GM23248 (cell line): ENCODE measurements at regions not wholly inside any gene's neighbourhood (a gene's known extent, or its start where the extent isn't known, plus 50 kb on each side); places are given as distances from the start of the nearest gene placed in this dataset.

Source experiments
- DNase-seq: peaks from one replicate; pipeline ENCODE4 v3.0.0-alpha.2; 2015
- H2AFZ ChIP-seq: fragments of 200-600 bp; sonication (generic); 2 replicates; pipeline ENCODE4 v1.6.1; 2016; ENCODE audit warnings: antibody characterized with exemption
- H3F3A ChIP-seq: fragments of 200-600 bp; sonication (generic); 2 replicates; pipeline ENCODE4 v1.6.1; 2016; ENCODE audit warnings: mild to moderate bottlenecking, antibody characterized with exemption, mixed run types; ENCODE audit not compliant: insufficient read depth
- H3K27ac ChIP-seq: fragments of 200-600 bp; sonication (generic); 2 replicates; pipeline ENCODE4 v1.5.1; 2016; ENCODE audit warnings: mild to moderate bottlenecking
- H3K27me3 ChIP-seq: fragments of 200-600 bp; sonication (generic); replicated peaks from 2 replicates; pipeline ENCODE4 v1.6.1; 2016; ENCODE audit warnings: mild to moderate bottlenecking; ENCODE audit not compliant: insufficient read depth
- H3K36me3 ChIP-seq: fragments of 200-600 bp; sonication (generic); 2 replicates; pipeline ENCODE4 v1.6.1; 2016; ENCODE audit warnings: low read depth, mild to moderate bottlenecking
- H3K4me1 ChIP-seq: fragments of 200-600 bp; sonication (generic); 2 replicates; pipeline ENCODE4 v1.6.1; 2016; ENCODE audit warnings: mild to moderate bottlenecking; ENCODE audit not compliant: insufficient read depth
- H3K4me2 ChIP-seq: fragments of 200-600 bp; sonication (generic); one replicate; pipeline ENCODE4 v1.6.1; 2016; ENCODE audit warnings: mild to moderate bottlenecking; ENCODE audit not compliant: unreplicated experiment
- H3K4me3 ChIP-seq: fragments of 200-600 bp; sonication (generic); 2 replicates; pipeline ENCODE4 v1.5.1; 2016; ENCODE audit warnings: mild to moderate bottlenecking
- H3K79me2 ChIP-seq: fragments of 200-600 bp; sonication (generic); 2 replicates; pipeline ENCODE4 v1.6.1; 2016; ENCODE audit warnings: mild to moderate bottlenecking; ENCODE audit not compliant: insufficient read depth
- H3K9ac ChIP-seq: fragments of 200-600 bp; sonication (generic); 2 replicates; pipeline ENCODE4 v1.6.1; 2016; ENCODE audit warnings: mild to moderate bottlenecking
- H3K9me2 ChIP-seq: fragments of 200-600 bp; sonication (generic); 2 replicates; pipeline ENCODE4 v1.6.1; 2016; ENCODE audit warnings: mixed run types, mild to moderate bottlenecking, moderate library complexity; ENCODE audit not compliant: insufficient read depth
- H3K9me3 ChIP-seq: fragments of 200-600 bp; sonication (generic); one replicate; pipeline ENCODE4 v1.6.1; 2017; ENCODE audit warnings: low read depth
- H4K20me1 ChIP-seq: fragments of 200-600 bp; sonication (generic); 2 replicates; pipeline ENCODE4 v1.6.0; 2016; ENCODE audit not compliant: insufficient read depth
- EZH2 ChIP-seq: fragments of 200-600 bp; sonication (generic); IDR thresholded peaks from 2 replicates; pipeline ENCODE4 v1.6.1; 2018; ENCODE audit warnings: antibody characterized with exemption, mild to moderate bottlenecking; ENCODE audit not compliant: insufficient read depth, poor library complexity, severe bottlenecking
- EZH2phosphoT487 ChIP-seq: fragments of 200-600 bp; sonication (generic); IDR thresholded peaks from 2 replicates; pipeline ENCODE4 v1.6.1; 2018; ENCODE audit warnings: antibody characterized with exemption, moderate library complexity, mild to moderate bottlenecking, low read depth; ENCODE audit not compliant: insufficient read depth
- WGBS, 2 experiments: methylation state at CpG; one replicate each; pipeline ENCODE4 v1.1.6; 2015 to 2017; ENCODE audit warnings: low lambda C conversion rate in 2 of 2, low coverage in 1 of 2; ENCODE audit errors: missing lambda C conversion rate in 2 of 2; 5-methylcytosine and 5-hydroxymethylcytosine counted together
- in situ Hi-C: fragments of 300-500 bp; cut with MboI; formaldehyde crosslinking; loops from 2 replicates; pipeline ENCODE4 v1.15.0; 2020

- Histone ChIP-seq H4K20me1 (no peaks in the 10 kb centered on the region), H3K4me3 (no peak overlapping the region), H3K4me2 (no peak overlapping the region), H3K79me2 (no peaks in the 10 kb centered on the region), H3F3A (no peaks in the 10 kb centered on the region), H3K27ac (no peak overlapping the region), H3K36me3 (no peaks in the 10 kb centered on the region), H3K9me3 (peaks cover 6% of the 10 kb centered on the region), H3K9me2 (no peaks in the 10 kb centered on the region), H2AFZ (no peak overlapping the region), H3K9ac (no peak overlapping the region), H3K4me1 (no peaks in the 10 kb centered on the region), H3K27me3 (no peaks in the 10 kb centered on the region)
- TF ChIP-seq EZH2 (no peak), EZH2phosphoT487 (no peak)
- DNase-seq: no peak
- in situ Hi-C loops: no loop called here
Observed at GRCh38 chr6:50102676-50103075, 52.9 kb upstream of the DEFB112 start.

- no peaks in the 10 kb centered on the region for H3K9me2 ChIP-seq
- H2AFZ ChIP-seq: no peak overlapping the region
- H3K4me2 ChIP-seq: no peak overlapping the region
- WGBS, 2 experiments: 63 to 73% methylated on average over 2 of the region's 2 CpGs
- DNase-seq: no peak
- no peaks in the 10 kb centered on the region for H3K9me3 ChIP-seq
- H3K9ac ChIP-seq: no peak overlapping the region
- H3F3A ChIP-seq: no peaks in the 10 kb centered on the region
- no peak for TF ChIP-seq EZH2
- no peak for TF ChIP-seq EZH2phosphoT487
- no peaks in the 10 kb centered on the region for H3K4me1 ChIP-seq
- H3K4me3 ChIP-seq: no peak overlapping the region
- H3K36me3 ChIP-seq: no peaks in the 10 kb centered on the region
- H3K27ac ChIP-seq: no peak overlapping the region
- no peaks in the 10 kb centered on the region for H4K20me1 ChIP-seq
- in situ Hi-C loops: no loop called here
- no peaks in the 10 kb centered on the region for H3K79me2 ChIP-seq
- H3K27me3 ChIP-seq: no peaks in the 10 kb centered on the region
Observed at GRCh38 chr6:50110587-50110986, 60.9 kb upstream of the DEFB112 start.

GRCh38 chr6:50112981-50113857 is 63.5 kb upstream of the DEFB112 start:
- in situ Hi-C loops: no loop called here
- Histone ChIP-seq H3K36me3 (no peaks in the 10 kb centered on the region), H3K4me2 (no peak overlapping the region), H3K9me3 (no peaks in the 10 kb centered on the region), H4K20me1 (no peaks in the 10 kb centered on the region), H3K79me2 (no peaks in the 10 kb centered on the region), H3K27me3 (no peaks in the 10 kb centered on the region), H3K27ac (no peak overlapping the region), H3K9ac (no peak overlapping the region), H3K9me2 (no peaks in the 10 kb centered on the region), H3K4me1 (no peaks in the 10 kb centered on the region), H3K4me3 (no peak overlapping the region), H2AFZ (no peak overlapping the region), H3F3A (no peaks in the 10 kb centered on the region)
- no peak for DNase-seq
- TF ChIP-seq EZH2 (no peak), EZH2phosphoT487 (no peak)
- WGBS, 2 experiments: 29 to 30% methylated on average over 8 of the region's 8 CpGs

- Histone ChIP-seq H3K9ac (no peak overlapping the region), H3F3A (no peaks in the 10 kb centered on the region), H3K9me2 (no peaks in the 10 kb centered on the region), H3K79me2 (no peaks in the 10 kb centered on the region), H3K27ac (no peak overlapping the region), H3K27me3 (no peaks in the 10 kb centered on the region), H4K20me1 (no peaks in the 10 kb centered on the region), H3K4me1 (no peaks in the 10 kb centered on the region), H2AFZ (no peak overlapping the region), H3K4me3 (no peak overlapping the region), H3K36me3 (no peaks in the 10 kb centered on the region), H3K9me3 (no peaks in the 10 kb centered on the region), H3K4me2 (no peak overlapping the region)
- DNase-seq: no peak
- in situ Hi-C loops: no loop called here
- TF ChIP-seq EZH2 (no peak), EZH2phosphoT487 (no peak)
- WGBS, 2 experiments: 14 to 23% methylated on average over 2 of the region's 2 CpGs
Observed at GRCh38 chr6:50116390-50116789, 66.7 kb upstream of the DEFB112 start.
